CD4-positive, alpha-beta T cell treated with Interleukin-15 for 4 hours (primary cell): ENCODE measurements at regions not wholly inside any gene's neighbourhood (a gene's known extent, or its start where the extent isn't known, plus 50 kb on each side); places are given as distances from the start of the nearest gene placed in this dataset.
"Not testable (repeated sequence)": the region's sequence is repeated elsewhere in the genome, so short reads cannot be mapped to it uniquely, and the experiment has no call there.

Experiments
- DNase-seq: peaks from one replicate; pipeline ENCODE4 v3.0.0-alpha.2; 2020; ENCODE audit warnings: low spot score

- DNase-seq: no peak
Measured at GRCh38 chr4:57875829-57876392, 765.7 kb upstream of the IGFBP7 start.

- DNase-seq: no peak
Measured at GRCh38 chr4:57866468-57867171, 756.4 kb upstream of the IGFBP7 start.

- DNase-seq: no peak
Measured at GRCh38 chr4:57865264-57865663, 755.1 kb upstream of the IGFBP7 start.

- no peak for DNase-seq
Measured at GRCh38 chr4:57854748-57855147, 744.6 kb upstream of the IGFBP7 start.

GRCh38 chr4:57850141-57850540, 740.0 kb upstream of the IGFBP7 start:
- no peak for DNase-seq

- no peak for DNase-seq
Measured at GRCh38 chr4:57832083-57832482, 721.9 kb upstream of the IGFBP7 start.

GRCh38 chr4:57789666-57790065, 679.5 kb upstream of the IGFBP7 start:
- DNase-seq: no peak

GRCh38 chr4:57777876-57778275, 667.7 kb upstream of the IGFBP7 start:
- DNase-seq: no peak

- DNase-seq: no peak
Measured at GRCh38 chr4:57774681-57775080, 664.5 kb upstream of the IGFBP7 start.

GRCh38 chr4:57774171-57774570, 664.0 kb upstream of the IGFBP7 start:
- DNase-seq: no peak

- no peak for DNase-seq
Measured at GRCh38 chr4:57766341-57766740, 656.2 kb upstream of the IGFBP7 start.

- no peak for DNase-seq
Measured at GRCh38 chr4:57764856-57765255, 654.7 kb upstream of the IGFBP7 start.

GRCh38 chr4:57763070-57763469, 652.9 kb upstream of the IGFBP7 start:
- no peak for DNase-seq

- no peak for DNase-seq
Measured at GRCh38 chr4:57740625-57741190, 630.5 kb upstream of the IGFBP7 start.

GRCh38 chr4:57736781-57737180, 626.6 kb upstream of the IGFBP7 start:
- DNase-seq: no peak

GRCh38 chr4:57734104-57734670, 624.0 kb upstream of the IGFBP7 start:
- no peak for DNase-seq

GRCh38 chr4:57729775-57730570, 619.8 kb upstream of the IGFBP7 start:
- not testable (repeated sequence) for DNase-seq

- DNase-seq: no peak
Measured at GRCh38 chr4:57726154-57726553, 616.0 kb upstream of the IGFBP7 start.

GRCh38 chr4:57719456-57719855, 609.3 kb upstream of the IGFBP7 start:
- no peak for DNase-seq

GRCh38 chr4:57714313-57714712, 604.1 kb upstream of the IGFBP7 start:
- DNase-seq: not testable (repeated sequence)

GRCh38 chr4:57710053-57710452, 599.9 kb upstream of the IGFBP7 start:
- no peak for DNase-seq

- DNase-seq: no peak
Measured at GRCh38 chr4:57691370-57691769, 581.2 kb upstream of the IGFBP7 start.
